22Rv1 (cell line): ENCODE measurements at regions not wholly inside any gene's neighbourhood (a gene's known extent, or its start where the extent isn't known, plus 50 kb on each side); places are given as distances from the start of the nearest gene placed in this dataset.

Experiments
- CTCF ChIP-seq: fragments of 450-650 bp; IDR thresholded peaks from 2 replicates; pipeline ENCODE4 v1.5.1; 2017; ENCODE audit warnings: mild to moderate bottlenecking
- ZFX ChIP-seq: fragments of 450-650 bp; IDR thresholded peaks from 2 replicates; pipeline ENCODE4 v1.6.1; 2017; ENCODE audit warnings: antibody characterized with exemption, borderline replicate concordance

GRCh38 chr12:118830296-118830695 is 151.0 kb upstream of the SRRM4 start:
- no peak for TF ChIP-seq CTCF
- TF ChIP-seq ZFX = no peak
